K562 (cell line): ENCODE measurements at regions not wholly inside any gene's neighbourhood (a gene's known extent, or its start where the extent isn't known, plus 50 kb on each side); places are given as distances from the start of the nearest gene placed in this dataset.

Experiments
- BRD4 ChIP-seq: fragments of 200-600 bp; sonication (generic); IDR thresholded peaks from 2 replicates; pipeline ENCODE4 v1.6.1; 2017; ENCODE audit warnings: inconsistent platforms
- CXXC5 ChIP-seq: fragments of 250-450 bp; sonication (Bioruptor Pico); IDR thresholded peaks from 2 replicates; pipeline ENCODE4 v1.8.0; 2022; ENCODE audit warnings: inconsistent platforms, mild to moderate bottlenecking, moderate library complexity
- EP400 ChIP-seq: fragments of 450-650 bp; IDR thresholded peaks from 2 replicates; pipeline ENCODE4 v1.6.1; 2017; ENCODE audit warnings: antibody characterized with exemption, mild to moderate bottlenecking, moderate library complexity
- ESRRB ChIP-seq: fragments of 250-450 bp; sonication (Bioruptor Pico); IDR thresholded peaks from 2 replicates; pipeline ENCODE4 v1.5.0; 2020; ENCODE audit warnings: mild to moderate bottlenecking, moderate library complexity, borderline replicate concordance
- GATA2 ChIP-seq: sonication (generic); formaldehyde crosslinking; IDR thresholded peaks from 2 replicates; pipeline ENCODE4 v1.4.0; 2020; ENCODE audit warnings: mild to moderate bottlenecking, missing genetic modification reagents
- ILF3 ChIP-seq: fragments of 450-650 bp; IDR thresholded peaks from 2 replicates; pipeline ENCODE4 v1.6.1; 2018; ENCODE audit warnings: antibody characterized with exemption, mild to moderate bottlenecking, moderate library complexity, borderline replicate concordance
- MCM3 ChIP-seq: fragments of 450-650 bp; IDR thresholded peaks from 2 replicates; pipeline ENCODE4 v1.6.1; 2016
- MEF2D ChIP-seq: conservative IDR thresholded peaks from 2 replicates; pipeline ENCODE4 v1.6.1; 2016; ENCODE audit warnings: low read depth, missing genetic modification characterization, missing compliant biosample characterization
- NCOA6 ChIP-seq: fragments of 450-650 bp; IDR thresholded peaks from 2 replicates; pipeline ENCODE4 v1.6.1; 2017; ENCODE audit warnings: mild to moderate bottlenecking
- NEUROD1 ChIP-seq: fragments of 150-350 bp; IDR thresholded peaks from 2 replicates; pipeline ENCODE4 v1.6.1; 2014; ENCODE audit warnings: borderline replicate concordance, low read length, low read depth; ENCODE audit not compliant: partially characterized antibody
- NRF1 ChIP-seq, 2 experiments: fragments of 450-650 bp; IDR thresholded peaks in 1 of 2; conservative IDR thresholded peaks in 1 of 2; 2 replicates each; pipeline ENCODE4 v1.6.1; 2014; ENCODE audit warnings: mild to moderate bottlenecking in 2 of 2
- RCOR1 ChIP-seq, 2 experiments: IDR thresholded peaks; 2 replicates each; pipeline ENCODE4 v1.6.1; 2012; ENCODE audit warnings: low read depth in 2 of 2, low read length in 2 of 2, borderline replicate concordance in 1 of 2, improper control_type of control experiment in 1 of 2
- RFX1 ChIP-seq: fragments of 450-650 bp; IDR thresholded peaks from 2 replicates; pipeline ENCODE4 v1.6.1; 2016; ENCODE audit warnings: mild to moderate bottlenecking, moderate library complexity
- SAP30 ChIP-seq: fragments of 200-600 bp; sonication (generic); IDR thresholded peaks from 2 replicates; pipeline ENCODE4 v1.6.1; 2012; ENCODE audit warnings: borderline replicate concordance, low read depth, mild to moderate bottlenecking, moderate library complexity, low read length, control low read depth, inconsistent platforms; ENCODE audit not compliant: insufficient read depth, poor library complexity, severe bottlenecking
- SMARCE1 ChIP-seq: fragments of 450-650 bp; IDR thresholded peaks from 2 replicates; pipeline ENCODE4 v1.7.1; 2016; ENCODE audit warnings: mild to moderate bottlenecking
- SRSF7 ChIP-seq: fragments of 200-400 bp; formaldehyde crosslinking; optimal IDR thresholded peaks from 2 replicates; pipeline ENCODE3; 2017; ENCODE audit warnings: mild to moderate bottlenecking, low read depth, low read length
- ZFPM2 ChIP-seq: fragments of 250-450 bp; sonication (Bioruptor Pico); IDR thresholded peaks from 2 replicates; pipeline ENCODE4 v1.5.1; 2022; ENCODE audit warnings: mild to moderate bottlenecking
- ZNF316 ChIP-seq: fragments of 450-650 bp; IDR thresholded peaks from 2 replicates; pipeline ENCODE4 v1.6.1; 2016
- ZNF431 ChIP-seq: sonication (generic); formaldehyde crosslinking; IDR thresholded peaks from 2 replicates; pipeline ENCODE4 v1.8.0; 2022; ENCODE audit warnings: mild to moderate bottlenecking, missing genetic modification reagents
- ZNF57 ChIP-seq: fragments of 450-650 bp; formaldehyde crosslinking; IDR thresholded peaks from 2 replicates; pipeline ENCODE4 v1.4.0; 2020; ENCODE audit warnings: mild to moderate bottlenecking, moderate library complexity
- TF ChIP-seq, protein P1 (sequence below): fragments of 450-650 bp; formaldehyde crosslinking; IDR thresholded peaks from 2 replicates; pipeline ENCODE4 v1.4.0; 2020; ENCODE audit warnings: mild to moderate bottlenecking, moderate library complexity
- TF ChIP-seq, protein P2 (sequence below): fragments of 250-450 bp; sonication (Bioruptor Pico); IDR thresholded peaks from 2 replicates; pipeline ENCODE4 v1.4.0; 2020; ENCODE audit warnings: mild to moderate bottlenecking, moderate library complexity, borderline replicate concordance
- TF ChIP-seq, protein P3 (sequence below): fragments of 450-650 bp; formaldehyde crosslinking; conservative IDR thresholded peaks from 2 replicates; pipeline ENCODE4 v1.4.0; 2022; ENCODE audit warnings: mild to moderate bottlenecking, missing genetic modification characterization
- TF ChIP-seq, protein P4 (sequence below): fragments of 450-650 bp; conservative IDR thresholded peaks from 2 replicates; pipeline ENCODE4 v1.6.1; 2016; ENCODE audit warnings: missing genetic modification characterization, low read depth, mild to moderate bottlenecking, missing compliant biosample characterization, moderate library complexity

DNA sequence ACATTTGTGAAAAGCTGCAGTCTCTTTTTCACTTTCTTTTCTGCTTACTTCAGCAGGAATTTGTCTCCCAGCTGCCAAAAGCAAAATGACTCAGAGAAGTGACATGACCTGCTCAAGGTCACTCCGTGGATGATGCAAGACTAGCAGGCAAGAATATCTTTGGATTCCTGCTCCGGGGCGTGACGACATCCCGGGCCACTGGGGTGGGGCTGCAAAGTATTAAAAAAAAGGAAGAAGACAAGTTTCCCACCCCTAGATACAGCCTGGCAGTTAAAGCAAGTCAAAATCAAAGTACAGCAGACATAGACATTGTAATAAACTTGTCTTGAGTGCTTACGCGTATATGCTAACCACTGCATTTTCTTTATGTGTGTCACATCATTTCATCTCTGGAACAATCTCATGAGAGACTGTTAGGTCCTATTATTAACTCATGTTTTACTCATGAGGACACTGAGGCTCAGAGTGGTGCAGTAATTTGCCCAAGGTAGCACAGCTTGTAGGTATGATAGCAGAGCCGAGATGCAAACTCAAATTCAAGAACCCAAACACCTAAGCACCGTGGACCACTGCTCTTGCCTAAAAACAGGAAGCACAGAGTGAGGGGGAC is 485.2 kb upstream of the PROK2 start (continued):
- TF ChIP-seq NEUROD1 (peak; percentile 58), ILF3 (no peak), ZNF316 (peak; percentile 99), SMARCE1 (peak; percentile 68), NRF1 (conservative IDR thresholded peaks at IDR 0.05 in 1 of 2, IDR thresholded peaks at IDR 0.05 in 1 of 2) (peak; percentile 55 to 58; a peak in 3 of 4 replicates), ESRRB (no peak), NCOA6 (no peak), MEF2D (tag) (peak; percentile 62; the same call in 1 of the 2 replicates), RFX1 (no peak), RCOR1 (IDR thresholded peaks at IDR 0.05; ENCODE audit: borderline replicate concordance in 1 of 2, low read depth in 2 of 2, low read length in 2 of 2) (peak in 1 of 2 experiments; percentile 60; a peak in 2 of 4 replicates), BRD4 (no peak), ZNF57 (CRISPR knock-in tag) (no peak), ZFPM2 (CRISPR knock-in tag) (no peak), EP400 (peak; percentile 67), SRSF7 (no peak), SAP30 (no peak), MCM3 (no peak), ZNF431 (CRISPR knock-in tag) (no peak), GATA2 (CRISPR knock-in tag) (peak; percentile 17; the same call in 1 of the 2 replicates), CXXC5 (CRISPR knock-in tag) (0 out of 2 replicates have a peak, but pooled peaks have one; percentile 27)
- TF ChIP-seq, protein P1, sequence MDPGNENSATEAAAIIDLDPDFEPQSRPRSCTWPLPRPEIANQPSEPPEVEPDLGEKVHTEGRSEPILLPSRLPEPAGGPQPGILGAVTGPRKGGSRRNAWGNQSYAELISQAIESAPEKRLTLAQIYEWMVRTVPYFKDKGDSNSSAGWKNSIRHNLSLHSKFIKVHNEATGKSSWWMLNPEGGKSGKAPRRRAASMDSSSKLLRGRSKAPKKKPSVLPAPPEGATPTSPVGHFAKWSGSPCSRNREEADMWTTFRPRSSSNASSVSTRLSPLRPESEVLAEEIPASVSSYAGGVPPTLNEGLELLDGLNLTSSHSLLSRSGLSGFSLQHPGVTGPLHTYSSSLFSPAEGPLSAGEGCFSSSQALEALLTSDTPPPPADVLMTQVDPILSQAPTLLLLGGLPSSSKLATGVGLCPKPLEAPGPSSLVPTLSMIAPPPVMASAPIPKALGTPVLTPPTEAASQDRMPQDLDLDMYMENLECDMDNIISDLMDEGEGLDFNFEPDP (CRISPR knock-in tag) = no peak
- TF ChIP-seq, protein P2, sequence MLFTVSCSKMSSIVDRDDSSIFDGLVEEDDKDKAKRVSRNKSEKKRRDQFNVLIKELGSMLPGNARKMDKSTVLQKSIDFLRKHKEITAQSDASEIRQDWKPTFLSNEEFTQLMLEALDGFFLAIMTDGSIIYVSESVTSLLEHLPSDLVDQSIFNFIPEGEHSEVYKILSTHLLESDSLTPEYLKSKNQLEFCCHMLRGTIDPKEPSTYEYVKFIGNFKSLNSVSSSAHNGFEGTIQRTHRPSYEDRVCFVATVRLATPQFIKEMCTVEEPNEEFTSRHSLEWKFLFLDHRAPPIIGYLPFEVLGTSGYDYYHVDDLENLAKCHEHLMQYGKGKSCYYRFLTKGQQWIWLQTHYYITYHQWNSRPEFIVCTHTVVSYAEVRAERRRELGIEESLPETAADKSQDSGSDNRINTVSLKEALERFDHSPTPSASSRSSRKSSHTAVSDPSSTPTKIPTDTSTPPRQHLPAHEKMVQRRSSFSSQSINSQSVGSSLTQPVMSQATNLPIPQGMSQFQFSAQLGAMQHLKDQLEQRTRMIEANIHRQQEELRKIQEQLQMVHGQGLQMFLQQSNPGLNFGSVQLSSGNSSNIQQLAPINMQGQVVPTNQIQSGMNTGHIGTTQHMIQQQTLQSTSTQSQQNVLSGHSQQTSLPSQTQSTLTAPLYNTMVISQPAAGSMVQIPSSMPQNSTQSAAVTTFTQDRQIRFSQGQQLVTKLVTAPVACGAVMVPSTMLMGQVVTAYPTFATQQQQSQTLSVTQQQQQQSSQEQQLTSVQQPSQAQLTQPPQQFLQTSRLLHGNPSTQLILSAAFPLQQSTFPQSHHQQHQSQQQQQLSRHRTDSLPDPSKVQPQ (CRISPR knock-in tag) = no peak
- TF ChIP-seq, protein P3, sequence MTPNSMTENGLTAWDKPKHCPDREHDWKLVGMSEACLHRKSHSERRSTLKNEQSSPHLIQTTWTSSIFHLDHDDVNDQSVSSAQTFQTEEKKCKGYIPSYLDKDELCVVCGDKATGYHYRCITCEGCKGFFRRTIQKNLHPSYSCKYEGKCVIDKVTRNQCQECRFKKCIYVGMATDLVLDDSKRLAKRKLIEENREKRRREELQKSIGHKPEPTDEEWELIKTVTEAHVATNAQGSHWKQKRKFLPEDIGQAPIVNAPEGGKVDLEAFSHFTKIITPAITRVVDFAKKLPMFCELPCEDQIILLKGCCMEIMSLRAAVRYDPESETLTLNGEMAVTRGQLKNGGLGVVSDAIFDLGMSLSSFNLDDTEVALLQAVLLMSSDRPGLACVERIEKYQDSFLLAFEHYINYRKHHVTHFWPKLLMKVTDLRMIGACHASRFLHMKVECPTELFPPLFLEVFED (CRISPR knock-in tag) = no peak
- TF ChIP-seq, protein P4, sequence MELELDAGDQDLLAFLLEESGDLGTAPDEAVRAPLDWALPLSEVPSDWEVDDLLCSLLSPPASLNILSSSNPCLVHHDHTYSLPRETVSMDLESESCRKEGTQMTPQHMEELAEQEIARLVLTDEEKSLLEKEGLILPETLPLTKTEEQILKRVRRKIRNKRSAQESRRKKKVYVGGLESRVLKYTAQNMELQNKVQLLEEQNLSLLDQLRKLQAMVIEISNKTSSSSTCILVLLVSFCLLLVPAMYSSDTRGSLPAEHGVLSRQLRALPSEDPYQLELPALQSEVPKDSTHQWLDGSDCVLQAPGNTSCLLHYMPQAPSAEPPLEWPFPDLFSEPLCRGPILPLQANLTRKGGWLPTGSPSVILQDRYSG (tag) = no peak
